GM12892 (cell line): ENCODE measurements at regions not wholly inside any gene's neighbourhood (a gene's known extent, or its start where the extent isn't known, plus 50 kb on each side); places are given as distances from the start of the nearest gene placed in this dataset.

ENCODE experiments used
- DNase-seq: peaks from one replicate; pipeline ENCODE4 v3.0.0; 2011; ENCODE audit not compliant: insufficient read length
- FAIRE-seq: peaks from 2 replicates; lab custom pipeline; 2011; peaks lifted over from hg19 to GRCh38; lab: Jason Lieb, UNC
- POLR2A ChIP-seq: IDR thresholded peaks from 2 replicates; pipeline ENCODE4 v1.6.1; 2011; ENCODE audit warnings: low read depth, low read length, control low read depth
- POLR2AphosphoS5 ChIP-seq: IDR thresholded peaks from 2 replicates; pipeline ENCODE4 v1.6.1; 2011; ENCODE audit warnings: low read depth, low read length, control low read depth
- TAF1 ChIP-seq: IDR thresholded peaks from 2 replicates; pipeline ENCODE4 v1.6.1; 2011; ENCODE audit warnings: low read depth, mild to moderate bottlenecking, control low read depth, low read length, borderline replicate concordance

DNA sequence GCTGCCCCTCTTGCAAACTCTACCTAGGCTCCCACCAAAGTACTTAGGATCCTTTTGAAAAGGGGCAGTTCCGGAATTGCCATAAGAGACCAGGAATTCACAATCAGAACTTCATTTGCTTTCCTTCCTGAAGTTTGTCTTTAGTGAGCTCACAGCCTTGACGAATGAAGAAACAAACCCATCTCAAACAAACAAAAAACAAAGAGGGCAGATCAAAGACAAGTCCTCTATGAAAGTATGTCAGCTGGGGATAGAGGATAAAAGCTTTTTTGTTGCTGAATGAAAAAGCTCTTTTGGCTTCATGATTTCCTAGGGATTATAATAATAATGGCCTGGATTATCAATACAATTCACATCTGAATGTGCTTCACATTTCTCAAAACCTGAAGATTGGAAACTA is 357.9 kb upstream of the DUSP10 start:
- DNase-seq (no peak), FAIRE-seq (no peak)
- no peak for TF ChIP-seq TAF1
- no peak for TF ChIP-seq POLR2AphosphoS5
- TF ChIP-seq POLR2A: no peak

- FAIRE-seq (no peak), DNase-seq (no peak)
- TF ChIP-seq POLR2A (no peak), TAF1 (no peak), POLR2AphosphoS5 (no peak)
Measured at GRCh38 chr1:222098404-222098803, 356.5 kb upstream of the DUSP10 start.

GRCh38 chr1:222097588-222097987 is 355.7 kb upstream of the DUSP10 start:
- DNase-seq: no peak
- TF ChIP-seq TAF1: no peak
- no peak for TF ChIP-seq POLR2AphosphoS5
- no peak for TF ChIP-seq POLR2A
- no peak for FAIRE-seq

DNA sequence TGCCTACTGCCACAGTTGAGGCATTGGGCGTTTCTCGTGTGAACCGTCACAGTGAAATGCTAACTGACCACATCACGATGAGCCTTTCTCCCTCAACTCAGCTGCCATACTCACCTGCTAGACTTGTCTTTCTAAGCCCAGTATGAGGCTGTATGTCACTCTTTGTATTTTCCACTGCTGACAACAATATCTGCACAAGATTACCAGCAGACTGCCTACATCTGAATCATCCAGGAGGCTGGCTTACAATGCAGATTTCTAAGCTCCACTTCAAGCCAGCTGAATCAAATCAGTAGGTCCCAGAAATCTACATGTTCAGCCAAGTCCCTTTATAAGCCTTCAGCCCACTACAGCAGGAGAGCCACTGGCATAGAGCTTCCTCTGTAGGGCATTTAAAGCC is 355.0 kb upstream of the DUSP10 start:
- DNase-seq: no peak
- FAIRE-seq: no peak
- TF ChIP-seq POLR2AphosphoS5: no peak
- TF ChIP-seq TAF1: no peak
- TF ChIP-seq POLR2A: no peak

DNA sequence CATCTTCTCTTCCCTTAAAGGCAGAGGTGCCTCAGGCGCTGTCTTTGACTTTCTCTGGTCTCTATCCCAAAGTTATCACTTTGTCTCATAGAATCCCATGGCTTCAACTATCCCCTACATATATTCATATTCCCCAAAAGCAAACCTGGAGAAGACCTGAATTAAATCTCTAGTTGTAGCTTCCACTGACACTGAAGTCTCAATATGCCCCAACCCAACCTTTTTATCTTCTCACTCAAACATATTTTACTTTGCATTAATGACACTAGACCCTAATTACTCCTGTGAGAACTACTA is 354.5 kb upstream of the DUSP10 start:
- TF ChIP-seq TAF1: no peak
- TF ChIP-seq POLR2A: no peak
- no peak for TF ChIP-seq POLR2AphosphoS5
- no peak for DNase-seq
- no peak for FAIRE-seq

- DNase-seq (peak; percentile 16), FAIRE-seq (peak; percentile 78)
- TF ChIP-seq POLR2AphosphoS5: no peak
Measured at GRCh38 chr1:222095606-222096475, 354.0 kb upstream of the DUSP10 start.

GRCh38 chr1:222093518-222093917 is 351.6 kb upstream of the DUSP10 start:
- no peak for FAIRE-seq
- no peak for DNase-seq
- no peak for TF ChIP-seq TAF1
- no peak for TF ChIP-seq POLR2A
- no peak for TF ChIP-seq POLR2AphosphoS5

DNA sequence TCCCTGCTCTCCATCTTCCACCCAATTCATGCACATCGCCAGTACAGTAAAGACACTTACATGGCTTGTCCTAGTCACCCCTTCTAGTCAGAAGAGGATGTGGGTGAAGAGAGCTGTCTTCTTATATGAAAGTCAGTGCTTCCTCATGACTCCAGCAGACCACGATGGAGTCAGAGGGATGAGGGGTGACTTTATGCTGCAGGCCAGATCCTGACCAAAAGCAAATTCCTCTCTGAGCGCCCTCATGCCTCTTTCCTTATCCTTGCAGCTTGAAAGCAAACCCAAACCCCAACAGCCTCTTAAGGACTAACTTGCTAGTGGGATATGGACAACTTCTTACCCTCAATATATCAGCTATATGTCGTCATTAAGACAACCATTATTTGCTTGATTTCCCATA is 348.2 kb upstream of the DUSP10 start:
- FAIRE-seq (no peak), DNase-seq (no peak)
- TF ChIP-seq POLR2A: no peak
- TF ChIP-seq TAF1: no peak
- TF ChIP-seq POLR2AphosphoS5: no peak

DNA sequence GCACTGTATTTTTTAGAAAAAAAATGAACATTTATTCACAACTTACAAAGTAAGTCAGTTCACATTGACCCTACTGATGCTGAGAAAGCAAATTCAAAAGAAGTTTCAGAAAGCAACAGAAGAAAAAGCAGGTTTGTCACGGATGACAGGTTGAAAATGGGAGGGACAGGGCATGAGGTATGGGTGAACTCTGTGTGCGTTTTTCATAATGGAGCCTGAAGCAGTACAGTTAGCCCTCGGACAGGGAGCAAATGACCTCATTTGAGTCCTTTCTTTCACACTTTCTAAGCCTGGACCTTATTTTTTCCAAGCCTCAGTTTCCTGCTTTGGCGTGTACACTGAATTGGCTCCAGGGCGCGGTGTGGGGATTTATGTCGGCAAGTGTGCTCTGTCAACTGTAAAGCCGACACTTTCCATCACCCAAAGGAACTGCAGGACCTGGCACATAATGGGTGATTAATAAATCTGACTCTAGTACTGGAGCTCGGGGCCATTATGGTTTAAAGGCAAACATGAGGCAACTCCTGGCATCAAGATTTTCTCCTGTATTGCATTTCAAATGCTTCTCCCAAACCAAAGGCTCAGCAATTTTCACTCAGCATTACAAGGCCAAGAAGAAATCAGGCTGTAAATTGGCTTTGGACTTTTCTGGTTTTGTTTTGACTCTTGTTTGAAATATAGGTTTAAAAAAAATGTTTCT is 345.5 kb upstream of the DUSP10 start:
- TF ChIP-seq POLR2AphosphoS5: no peak
- TF ChIP-seq POLR2A: no peak
- TF ChIP-seq TAF1: no peak
- FAIRE-seq: no peak
- DNase-seq: no peak

DNA sequence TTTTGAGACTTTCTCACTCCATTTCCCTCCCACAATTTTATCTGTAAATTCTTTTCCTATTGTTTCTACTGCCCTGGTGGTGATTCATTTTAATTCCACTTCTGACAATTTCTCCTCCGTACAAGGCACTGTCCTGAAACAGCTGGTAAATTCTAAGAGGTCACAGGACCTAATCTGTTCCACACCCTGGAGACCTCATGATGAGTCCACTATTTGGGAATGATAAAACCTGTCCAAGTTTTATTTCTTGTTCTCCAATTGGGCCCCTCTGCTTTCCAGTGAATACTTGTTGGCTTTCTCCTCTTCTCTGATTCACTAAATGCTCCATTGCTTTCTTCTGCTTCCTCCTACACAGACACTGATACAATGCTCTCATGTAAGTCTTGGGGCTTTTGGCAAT is 343.1 kb upstream of the DUSP10 start:
- FAIRE-seq (peak; percentile 24), DNase-seq (no peak)
- no peak for TF ChIP-seq POLR2A
- TF ChIP-seq POLR2AphosphoS5: no peak
- TF ChIP-seq TAF1: no peak

DNA sequence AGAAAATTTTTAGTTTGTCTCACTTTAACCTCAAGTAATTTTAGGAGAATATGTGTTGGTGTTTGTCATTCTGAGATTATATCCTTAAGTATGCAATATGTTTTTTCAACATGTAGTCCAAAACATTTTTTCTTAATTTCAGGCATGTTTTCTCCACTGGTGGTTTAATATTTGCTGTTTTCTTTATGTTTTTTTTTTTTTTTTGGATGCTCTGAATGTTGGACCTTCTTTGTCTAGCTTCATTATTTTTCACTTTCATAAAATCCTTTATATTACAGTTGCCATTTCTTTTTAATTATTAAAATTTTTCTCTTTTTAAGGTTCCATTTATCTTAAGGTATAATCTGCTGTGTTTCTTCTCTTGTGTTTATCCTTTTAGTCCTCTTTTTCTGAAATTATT is 342.2 kb upstream of the DUSP10 start:
- FAIRE-seq (no peak), DNase-seq (no peak)
- TF ChIP-seq TAF1 (no peak), POLR2AphosphoS5 (no peak), POLR2A (no peak)

DNA sequence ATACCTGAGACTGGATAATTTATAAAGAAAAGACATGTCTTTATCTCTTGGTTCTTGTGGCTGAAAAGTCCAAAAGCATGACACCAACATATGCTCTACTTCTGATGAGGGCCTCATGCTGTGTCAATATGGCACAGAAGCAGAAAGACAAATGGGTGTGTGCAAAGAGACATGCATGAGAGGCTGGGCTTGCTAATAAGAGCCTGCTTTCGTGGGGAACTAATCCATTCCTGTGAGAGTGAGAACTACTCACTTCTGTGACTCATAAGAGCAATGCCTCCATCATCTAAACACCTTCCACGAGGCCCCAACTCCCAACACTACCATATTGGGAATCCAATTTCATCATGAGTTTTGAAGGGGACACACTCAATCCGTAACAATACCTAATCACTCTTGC is 340.0 kb upstream of the DUSP10 start:
- DNase-seq (no peak), FAIRE-seq (no peak)

GRCh38 chr1:222079566-222079965 is 337.7 kb upstream of the DUSP10 start:
- FAIRE-seq: no peak
- TF ChIP-seq POLR2A (no peak), POLR2AphosphoS5 (no peak), TAF1 (no peak)
- DNase-seq: no peak

More for the DNA sequence above, 340.0 kb upstream of the DUSP10 start:
- TF ChIP-seq POLR2A (no peak), TAF1 (no peak), POLR2AphosphoS5 (no peak)
